Liver (tissue), 8 donors: ENCODE measurements at regions not wholly inside any gene's neighbourhood (a gene's known extent, or its start where the extent isn't known, plus 50 kb on each side); places are given as distances from the start of the nearest gene placed in this dataset.

Source experiments
- DNase-seq: peaks from one replicate; pipeline ENCODE4 v3.0.0-alpha.2; 2017; ENCODE audit warnings: low spot score
- H3K27ac ChIP-seq, 2 donors: one replicate each; pipeline ENCODE4 v1.7.0; 2013; ENCODE audit warnings: inconsistent platforms in 2 of 2, low read length in 2 of 2, control low read depth in 1 of 2, low read depth in 1 of 2, mild to moderate bottlenecking in 1 of 2
- H3K27me3 ChIP-seq, 4 donors: one replicate each; pipeline versions ENCODE4 v1.6.1 to v1.7.0; 2013; ENCODE audit warnings: low read length in 3 of 4, inconsistent platforms in 1 of 4, mild to moderate bottlenecking in 1 of 4, moderate library complexity in 1 of 4; ENCODE audit not compliant: control insufficient read depth in 4 of 4, insufficient read depth in 4 of 4
- H3K36me3 ChIP-seq, 4 donors: one replicate each; pipeline versions ENCODE4 v1.6.1 to v1.7.0; 2013; ENCODE audit warnings: low read length in 3 of 4, mild to moderate bottlenecking in 3 of 4, low read depth in 1 of 4, moderate library complexity in 1 of 4; ENCODE audit not compliant: control insufficient read depth in 4 of 4, insufficient read depth in 3 of 4
- H3K4me1 ChIP-seq, 4 donors: one replicate each; pipeline versions ENCODE4 v1.6.1 to v1.7.0; 2013; ENCODE audit warnings: low read length in 3 of 4, mild to moderate bottlenecking in 3 of 4, moderate library complexity in 1 of 4; ENCODE audit not compliant: control insufficient read depth in 4 of 4, insufficient read depth in 4 of 4
- H3K4me3 ChIP-seq, 3 donors: one replicate each; pipeline versions ENCODE4 v1.6.1 to v1.7.0; 2013; ENCODE audit warnings: low read length in 3 of 3, control low read depth in 1 of 3, low read depth in 1 of 3, mild to moderate bottlenecking in 1 of 3
- H3K9ac ChIP-seq, 2 donors: one replicate each; pipeline ENCODE4 v1.7.0; 2013; ENCODE audit warnings: low read length in 2 of 2, mild to moderate bottlenecking in 2 of 2, moderate library complexity in 2 of 2, control low read depth in 1 of 2, low read depth in 1 of 2
- H3K9me3 ChIP-seq, 4 donors: one replicate each; pipeline versions ENCODE4 v1.6.1 to v1.7.0; 2013; ENCODE audit warnings: low read length in 3 of 4; ENCODE audit not compliant: control insufficient read depth in 4 of 4
- CTCF ChIP-seq: fragments of 150-350 bp; IDR thresholded peaks from 2 replicates; pipeline ENCODE4 v1.5.1; 2017; ENCODE audit warnings: improper control_type of control experiment, low read depth, low read length; ENCODE audit not compliant: missing input control
- EGR1 ChIP-seq, 2 donors: IDR thresholded peaks; 2 replicates each; pipeline ENCODE4 v1.6.1; 2016 to 2018; ENCODE audit warnings: antibody characterized with exemption in 2 of 2, low read depth in 2 of 2
- FOXA1 ChIP-seq: IDR thresholded peaks from 2 replicates; pipeline ENCODE4 v1.6.1; 2016; ENCODE audit warnings: antibody characterized with exemption
- FOXA2 ChIP-seq: IDR thresholded peaks from 2 replicates; pipeline ENCODE4 v1.6.1; 2016; ENCODE audit warnings: antibody characterized with exemption
- GABPA ChIP-seq, 2 donors: IDR thresholded peaks in 1 of 2; conservative IDR thresholded peaks in 1 of 2; 2 replicates each; pipeline ENCODE4 v1.6.1; 2016; ENCODE audit warnings: antibody characterized with exemption in 2 of 2, mild to moderate bottlenecking in 1 of 2, moderate library complexity in 1 of 2
- HNF4A ChIP-seq, 2 donors: conservative IDR thresholded peaks; 2 replicates each; pipeline ENCODE4 v1.6.1; 2016; ENCODE audit warnings: antibody characterized with exemption in 2 of 2, mild to moderate bottlenecking in 2 of 2
- JUND ChIP-seq, 2 donors: IDR thresholded peaks; 2 replicates each; pipeline ENCODE4 v1.6.1; 2016; ENCODE audit warnings: antibody characterized with exemption in 2 of 2
- NR2F2 ChIP-seq: IDR thresholded peaks from 2 replicates; pipeline ENCODE4 v1.6.1; 2016; ENCODE audit warnings: antibody characterized with exemption
- RAD21 ChIP-seq, 2 donors: IDR thresholded peaks; 2 replicates each; pipeline ENCODE4 v1.6.1; 2016; ENCODE audit warnings: antibody characterized with exemption in 2 of 2, mild to moderate bottlenecking in 2 of 2
- RXRA ChIP-seq, 2 donors: IDR thresholded peaks; 2 replicates each; pipeline ENCODE4 v1.6.1; 2017 to 2018; ENCODE audit warnings: antibody characterized with exemption in 2 of 2, mild to moderate bottlenecking in 1 of 2
- SP1 ChIP-seq: IDR thresholded peaks from 2 replicates; pipeline ENCODE4 v1.6.1; 2018; ENCODE audit warnings: antibody characterized with exemption, mild to moderate bottlenecking
- TAF1 ChIP-seq: conservative IDR thresholded peaks from 2 replicates; pipeline ENCODE4 v1.6.1; 2016; ENCODE audit warnings: antibody characterized with exemption, mild to moderate bottlenecking
- YY1 ChIP-seq: IDR thresholded peaks from 2 replicates; pipeline ENCODE4 v1.6.1; 2016; ENCODE audit warnings: antibody characterized with exemption, mild to moderate bottlenecking
- ZBTB33 ChIP-seq: IDR thresholded peaks from 2 replicates; pipeline ENCODE4 v1.6.1; 2016; ENCODE audit warnings: antibody characterized with exemption
- WGBS: extraction: QIAGEN DNeasy Blood & Tissue Kit; methylation state at CpG from one replicate; pipeline ENCODE4 v1.1.7; 2013; 5-methylcytosine and 5-hydroxymethylcytosine counted together
- TF ChIP-seq, protein P1 (sequence below): IDR thresholded peaks from 2 replicates; pipeline ENCODE4 v1.6.1; 2016; ENCODE audit warnings: antibody characterized with exemption, mild to moderate bottlenecking
- TF ChIP-seq, protein P2 (sequence below): IDR thresholded peaks from 2 replicates; pipeline ENCODE4 v1.6.1; 2016; ENCODE audit warnings: antibody characterized with exemption
- TF ChIP-seq, protein P3 (sequence below): IDR thresholded peaks from 2 replicates; pipeline ENCODE4 v1.6.1; 2016; ENCODE audit warnings: antibody characterized with exemption
- donor health status: healthy.
- donor health status: healthy.
- donor health status: healthy.
- donor health status: healthy.
- donor health status: healthy.

DNA sequence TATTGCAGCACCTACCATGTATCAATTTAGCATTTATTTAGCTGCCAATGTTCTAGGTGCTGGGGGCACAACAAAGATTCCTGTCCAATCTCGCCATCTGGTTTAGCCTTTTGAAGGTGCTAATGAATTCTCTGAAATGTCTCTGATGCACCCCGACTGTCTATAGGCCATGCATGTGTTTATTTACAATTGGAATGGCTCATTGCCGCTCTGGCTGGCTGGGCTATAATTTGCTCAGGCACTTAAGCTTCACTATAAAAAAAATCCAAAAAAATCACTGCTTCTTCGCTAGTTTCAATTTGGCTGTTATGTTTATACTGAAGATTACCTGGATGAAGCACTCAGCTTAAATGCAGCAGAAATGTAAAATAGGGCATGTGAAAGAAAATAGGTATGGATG lies 115.0 kb upstream of the PAX6 start:
- no peaks in the 10 kb centered on the region for H3K4me1 ChIP-seq
- no peak for DNase-seq
- H3K36me3 ChIP-seq, result no peaks in the 10 kb centered on the region
- H3K4me3 ChIP-seq, result no peak overlapping the region
- no peaks in the 10 kb centered on the region for H3K27me3 ChIP-seq
- no peaks in the 10 kb centered on the region for H3K9me3 ChIP-seq
- WGBS, result 84% methylated on average over 4 of the region's 4 CpGs
- H3K9ac ChIP-seq, result no peak overlapping the region
- H3K27ac ChIP-seq, result no peak overlapping the region
- TF ChIP-seq GABPA (IDR thresholded peaks at IDR 0.05 in 1 of 2, conservative IDR thresholded peaks at IDR 0.05 in 1 of 2) (no peak), HNF4A (conservative IDR thresholded peaks at IDR 0.05) (no peak), NR2F2 (no peak), SP1 (no peak), EGR1 (IDR thresholded peaks at IDR 0.05; ENCODE audit: low read depth in 2 of 2) (no peak), ZBTB33 (no peak), FOXA2 (no peak), CTCF (no peak), TAF1 (no peak)
- TF ChIP-seq, protein P1, sequence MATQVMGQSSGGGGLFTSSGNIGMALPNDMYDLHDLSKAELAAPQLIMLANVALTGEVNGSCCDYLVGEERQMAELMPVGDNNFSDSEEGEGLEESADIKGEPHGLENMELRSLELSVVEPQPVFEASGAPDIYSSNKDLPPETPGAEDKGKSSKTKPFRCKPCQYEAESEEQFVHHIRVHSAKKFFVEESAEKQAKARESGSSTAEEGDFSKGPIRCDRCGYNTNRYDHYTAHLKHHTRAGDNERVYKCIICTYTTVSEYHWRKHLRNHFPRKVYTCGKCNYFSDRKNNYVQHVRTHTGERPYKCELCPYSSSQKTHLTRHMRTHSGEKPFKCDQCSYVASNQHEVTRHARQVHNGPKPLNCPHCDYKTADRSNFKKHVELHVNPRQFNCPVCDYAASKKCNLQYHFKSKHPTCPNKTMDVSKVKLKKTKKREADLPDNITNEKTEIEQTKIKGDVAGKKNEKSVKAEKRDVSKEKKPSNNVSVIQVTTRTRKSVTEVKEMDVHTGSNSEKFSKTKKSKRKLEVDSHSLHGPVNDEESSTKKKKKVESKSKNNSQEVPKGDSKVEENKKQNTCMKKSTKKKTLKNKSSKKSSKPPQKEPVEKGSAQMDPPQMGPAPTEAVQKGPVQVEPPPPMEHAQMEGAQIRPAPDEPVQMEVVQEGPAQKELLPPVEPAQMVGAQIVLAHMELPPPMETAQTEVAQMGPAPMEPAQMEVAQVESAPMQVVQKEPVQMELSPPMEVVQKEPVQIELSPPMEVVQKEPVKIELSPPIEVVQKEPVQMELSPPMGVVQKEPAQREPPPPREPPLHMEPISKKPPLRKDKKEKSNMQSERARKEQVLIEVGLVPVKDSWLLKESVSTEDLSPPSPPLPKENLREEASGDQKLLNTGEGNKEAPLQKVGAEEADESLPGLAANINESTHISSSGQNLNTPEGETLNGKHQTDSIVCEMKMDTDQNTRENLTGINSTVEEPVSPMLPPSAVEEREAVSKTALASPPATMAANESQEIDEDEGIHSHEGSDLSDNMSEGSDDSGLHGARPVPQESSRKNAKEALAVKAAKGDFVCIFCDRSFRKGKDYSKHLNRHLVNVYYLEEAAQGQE, result no peak

- H3K27me3 ChIP-seq, result no peaks in the 10 kb centered on the region
- no peak for TF ChIP-seq RXRA (IDR thresholded peaks at IDR 0.05)
- no peak for TF ChIP-seq SP1
- no peak for TF ChIP-seq RAD21 (IDR thresholded peaks at IDR 0.05)
- no peak for TF ChIP-seq YY1
- TF ChIP-seq EGR1 (IDR thresholded peaks at IDR 0.05; ENCODE audit: low read depth in 2 of 2), result no peak
- TF ChIP-seq HNF4A (conservative IDR thresholded peaks at IDR 0.05), result no peak
- TF ChIP-seq, protein P2, sequence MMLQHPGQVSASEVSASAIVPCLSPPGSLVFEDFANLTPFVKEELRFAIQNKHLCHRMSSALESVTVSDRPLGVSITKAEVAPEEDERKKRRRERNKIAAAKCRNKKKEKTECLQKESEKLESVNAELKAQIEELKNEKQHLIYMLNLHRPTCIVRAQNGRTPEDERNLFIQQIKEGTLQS, result no peak
- TF ChIP-seq FOXA2, result no peak
- no peak for TF ChIP-seq GABPA (IDR thresholded peaks at IDR 0.05 in 1 of 2, conservative IDR thresholded peaks at IDR 0.05 in 1 of 2)
- no peak for TF ChIP-seq ZBTB33
- TF ChIP-seq JUND (IDR thresholded peaks at IDR 0.05), result no peak
- TF ChIP-seq CTCF, result no peak
- TF ChIP-seq, protein P3, sequence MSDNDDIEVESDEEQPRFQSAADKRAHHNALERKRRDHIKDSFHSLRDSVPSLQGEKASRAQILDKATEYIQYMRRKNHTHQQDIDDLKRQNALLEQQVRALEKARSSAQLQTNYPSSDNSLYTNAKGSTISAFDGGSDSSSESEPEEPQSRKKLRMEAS, result no peak
- no peak for TF ChIP-seq FOXA1
Observed at GRCh38 chr11:31922450-31922849, 111.3 kb upstream of the PAX6 start.

More at GRCh38 chr11:31922450-31922849, 111.3 kb upstream of the PAX6 start:
- no peak overlapping the region for H3K9ac ChIP-seq
- H3K9me3 ChIP-seq, result no peaks in the 10 kb centered on the region
- no peak overlapping the region for H3K4me3 ChIP-seq
- no peaks in the 10 kb centered on the region for H3K36me3 ChIP-seq
- no peak overlapping the region for H3K27ac ChIP-seq
- WGBS, result 72% methylated on average over 3 of the region's 3 CpGs
- DNase-seq, result no peak
- H3K4me1 ChIP-seq, result no peaks in the 10 kb centered on the region
